ENCODE measurements at regions not wholly inside any gene's neighbourhood (a gene's known extent, or its start where the extent isn't known, plus 50 kb on each side); places are given as distances from the start of the nearest gene placed in this dataset.

DNA sequence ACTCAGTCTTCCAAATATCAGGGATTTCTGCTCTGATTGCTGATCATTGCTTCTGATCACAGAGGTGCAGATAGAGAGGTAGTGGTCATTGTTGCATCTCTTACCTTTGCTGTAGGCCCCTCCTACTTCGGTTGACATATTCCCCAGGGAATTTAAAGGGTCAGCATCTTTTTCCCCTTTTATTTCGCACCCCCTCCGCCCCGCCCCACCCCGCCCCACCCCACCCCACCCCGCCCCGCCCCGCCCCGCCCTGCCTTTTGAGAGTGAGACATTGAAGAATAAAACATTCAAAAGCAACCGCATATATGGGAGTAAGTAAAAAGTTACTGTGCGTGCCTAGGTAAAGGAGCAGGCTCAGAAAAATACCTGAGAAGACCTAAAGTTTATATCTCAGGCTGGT lies 463.9 kb downstream of the BTG1 start:
- TF ChIP-seq, protein P1, sequence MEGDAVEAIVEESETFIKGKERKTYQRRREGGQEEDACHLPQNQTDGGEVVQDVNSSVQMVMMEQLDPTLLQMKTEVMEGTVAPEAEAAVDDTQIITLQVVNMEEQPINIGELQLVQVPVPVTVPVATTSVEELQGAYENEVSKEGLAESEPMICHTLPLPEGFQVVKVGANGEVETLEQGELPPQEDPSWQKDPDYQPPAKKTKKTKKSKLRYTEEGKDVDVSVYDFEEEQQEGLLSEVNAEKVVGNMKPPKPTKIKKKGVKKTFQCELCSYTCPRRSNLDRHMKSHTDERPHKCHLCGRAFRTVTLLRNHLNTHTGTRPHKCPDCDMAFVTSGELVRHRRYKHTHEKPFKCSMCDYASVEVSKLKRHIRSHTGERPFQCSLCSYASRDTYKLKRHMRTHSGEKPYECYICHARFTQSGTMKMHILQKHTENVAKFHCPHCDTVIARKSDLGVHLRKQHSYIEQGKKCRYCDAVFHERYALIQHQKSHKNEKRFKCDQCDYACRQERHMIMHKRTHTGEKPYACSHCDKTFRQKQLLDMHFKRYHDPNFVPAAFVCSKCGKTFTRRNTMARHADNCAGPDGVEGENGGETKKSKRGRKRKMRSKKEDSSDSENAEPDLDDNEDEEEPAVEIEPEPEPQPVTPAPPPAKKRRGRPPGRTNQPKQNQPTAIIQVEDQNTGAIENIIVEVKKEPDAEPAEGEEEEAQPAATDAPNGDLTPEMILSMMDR (conservative IDR thresholded peaks at IDR 0.05; ENCODE audit: low read depth, low read length) = no peak
- no peak for TF ChIP-seq EZH2phosphoT487 (IDR thresholded peaks at IDR 0.05; ENCODE audit: borderline replicate concordance, low read length)

Data from PC-3 (cell line).